ENCODE measurements at regions not wholly inside any gene's neighbourhood (a gene's known extent, or its start where the extent isn't known, plus 50 kb on each side); places are given as distances from the start of the nearest gene placed in this dataset.

DNA sequence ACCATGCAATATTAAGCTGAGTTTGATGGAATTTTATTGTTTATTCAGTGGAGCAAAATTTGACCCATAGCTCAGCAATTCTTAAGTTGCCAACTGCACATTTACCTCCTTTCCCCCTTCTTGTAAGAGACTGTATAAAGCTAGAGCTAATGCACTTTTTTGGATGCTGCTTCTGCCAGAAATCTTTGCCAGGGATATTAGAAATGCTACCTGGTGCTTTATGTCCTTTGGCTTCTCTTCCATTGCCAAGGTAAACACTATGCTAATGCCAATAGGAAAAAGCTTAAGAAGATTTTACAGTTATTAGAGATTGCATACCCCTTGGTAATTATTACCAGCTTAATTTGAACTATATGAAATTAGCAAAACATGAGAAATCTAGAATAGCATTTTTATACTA is 79.0 kb upstream of the OGFRL1 start (continued):
- TF ChIP-seq, protein P1, sequence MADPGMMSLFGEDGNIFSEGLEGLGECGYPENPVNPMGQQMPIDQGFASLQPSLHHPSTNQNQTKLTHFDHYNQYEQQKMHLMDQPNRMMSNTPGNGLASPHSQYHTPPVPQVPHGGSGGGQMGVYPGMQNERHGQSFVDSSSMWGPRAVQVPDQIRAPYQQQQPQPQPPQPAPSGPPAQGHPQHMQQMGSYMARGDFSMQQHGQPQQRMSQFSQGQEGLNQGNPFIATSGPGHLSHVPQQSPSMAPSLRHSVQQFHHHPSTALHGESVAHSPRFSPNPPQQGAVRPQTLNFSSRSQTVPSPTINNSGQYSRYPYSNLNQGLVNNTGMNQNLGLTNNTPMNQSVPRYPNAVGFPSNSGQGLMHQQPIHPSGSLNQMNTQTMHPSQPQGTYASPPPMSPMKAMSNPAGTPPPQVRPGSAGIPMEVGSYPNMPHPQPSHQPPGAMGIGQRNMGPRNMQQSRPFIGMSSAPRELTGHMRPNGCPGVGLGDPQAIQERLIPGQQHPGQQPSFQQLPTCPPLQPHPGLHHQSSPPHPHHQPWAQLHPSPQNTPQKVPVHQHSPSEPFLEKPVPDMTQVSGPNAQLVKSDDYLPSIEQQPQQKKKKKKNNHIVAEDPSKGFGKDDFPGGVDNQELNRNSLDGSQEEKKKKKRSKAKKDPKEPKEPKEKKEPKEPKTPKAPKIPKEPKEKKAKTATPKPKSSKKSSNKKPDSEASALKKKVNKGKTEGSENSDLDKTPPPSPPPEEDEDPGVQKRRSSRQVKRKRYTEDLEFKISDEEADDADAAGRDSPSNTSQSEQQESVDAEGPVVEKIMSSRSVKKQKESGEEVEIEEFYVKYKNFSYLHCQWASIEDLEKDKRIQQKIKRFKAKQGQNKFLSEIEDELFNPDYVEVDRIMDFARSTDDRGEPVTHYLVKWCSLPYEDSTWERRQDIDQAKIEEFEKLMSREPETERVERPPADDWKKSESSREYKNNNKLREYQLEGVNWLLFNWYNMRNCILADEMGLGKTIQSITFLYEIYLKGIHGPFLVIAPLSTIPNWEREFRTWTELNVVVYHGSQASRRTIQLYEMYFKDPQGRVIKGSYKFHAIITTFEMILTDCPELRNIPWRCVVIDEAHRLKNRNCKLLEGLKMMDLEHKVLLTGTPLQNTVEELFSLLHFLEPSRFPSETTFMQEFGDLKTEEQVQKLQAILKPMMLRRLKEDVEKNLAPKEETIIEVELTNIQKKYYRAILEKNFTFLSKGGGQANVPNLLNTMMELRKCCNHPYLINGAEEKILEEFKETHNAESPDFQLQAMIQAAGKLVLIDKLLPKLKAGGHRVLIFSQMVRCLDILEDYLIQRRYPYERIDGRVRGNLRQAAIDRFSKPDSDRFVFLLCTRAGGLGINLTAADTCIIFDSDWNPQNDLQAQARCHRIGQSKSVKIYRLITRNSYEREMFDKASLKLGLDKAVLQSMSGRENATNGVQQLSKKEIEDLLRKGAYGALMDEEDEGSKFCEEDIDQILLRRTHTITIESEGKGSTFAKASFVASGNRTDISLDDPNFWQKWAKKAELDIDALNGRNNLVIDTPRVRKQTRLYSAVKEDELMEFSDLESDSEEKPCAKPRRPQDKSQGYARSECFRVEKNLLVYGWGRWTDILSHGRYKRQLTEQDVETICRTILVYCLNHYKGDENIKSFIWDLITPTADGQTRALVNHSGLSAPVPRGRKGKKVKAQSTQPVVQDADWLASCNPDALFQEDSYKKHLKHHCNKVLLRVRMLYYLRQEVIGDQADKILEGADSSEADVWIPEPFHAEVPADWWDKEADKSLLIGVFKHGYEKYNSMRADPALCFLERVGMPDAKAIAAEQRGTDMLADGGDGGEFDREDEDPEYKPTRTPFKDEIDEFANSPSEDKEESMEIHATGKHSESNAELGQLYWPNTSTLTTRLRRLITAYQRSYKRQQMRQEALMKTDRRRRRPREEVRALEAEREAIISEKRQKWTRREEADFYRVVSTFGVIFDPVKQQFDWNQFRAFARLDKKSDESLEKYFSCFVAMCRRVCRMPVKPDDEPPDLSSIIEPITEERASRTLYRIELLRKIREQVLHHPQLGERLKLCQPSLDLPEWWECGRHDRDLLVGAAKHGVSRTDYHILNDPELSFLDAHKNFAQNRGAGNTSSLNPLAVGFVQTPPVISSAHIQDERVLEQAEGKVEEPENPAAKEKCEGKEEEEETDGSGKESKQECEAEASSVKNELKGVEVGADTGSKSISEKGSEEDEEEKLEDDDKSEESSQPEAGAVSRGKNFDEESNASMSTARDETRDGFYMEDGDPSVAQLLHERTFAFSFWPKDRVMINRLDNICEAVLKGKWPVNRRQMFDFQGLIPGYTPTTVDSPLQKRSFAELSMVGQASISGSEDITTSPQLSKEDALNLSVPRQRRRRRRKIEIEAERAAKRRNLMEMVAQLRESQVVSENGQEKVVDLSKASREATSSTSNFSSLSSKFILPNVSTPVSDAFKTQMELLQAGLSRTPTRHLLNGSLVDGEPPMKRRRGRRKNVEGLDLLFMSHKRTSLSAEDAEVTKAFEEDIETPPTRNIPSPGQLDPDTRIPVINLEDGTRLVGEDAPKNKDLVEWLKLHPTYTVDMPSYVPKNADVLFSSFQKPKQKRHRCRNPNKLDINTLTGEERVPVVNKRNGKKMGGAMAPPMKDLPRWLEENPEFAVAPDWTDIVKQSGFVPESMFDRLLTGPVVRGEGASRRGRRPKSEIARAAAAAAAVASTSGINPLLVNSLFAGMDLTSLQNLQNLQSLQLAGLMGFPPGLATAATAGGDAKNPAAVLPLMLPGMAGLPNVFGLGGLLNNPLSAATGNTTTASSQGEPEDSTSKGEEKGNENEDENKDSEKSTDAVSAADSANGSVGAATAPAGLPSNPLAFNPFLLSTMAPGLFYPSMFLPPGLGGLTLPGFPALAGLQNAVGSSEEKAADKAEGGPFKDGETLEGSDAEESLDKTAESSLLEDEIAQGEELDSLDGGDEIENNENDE (IDR thresholded peaks at IDR 0.05; ENCODE audit: insufficient replicate concordance, low read length): no peak
- TF ChIP-seq CTBP2 (IDR thresholded peaks at IDR 0.05; ENCODE audit: borderline replicate concordance, insufficient read depth, insufficient read length, low read length) (no peak), HDAC2 (IDR thresholded peaks at IDR 0.05; ENCODE audit: borderline replicate concordance in 1 of 2, low read depth in 2 of 2, low read length in 2 of 2) (no peak)
